Upper lobe of left lung (tissue), 6 donors: ENCODE measurements at regions not wholly inside any gene's neighbourhood (a gene's known extent, or its start where the extent isn't known, plus 50 kb on each side); places are given as distances from the start of the nearest gene placed in this dataset.

ENCODE experiments used
- ATAC-seq, 2 donors: fragments of 200-7000 bp; cut with Tn5 transposase; one replicate each; pipeline ENCODE4 v1.9.1; 2022; ENCODE audit warnings: mild to moderate bottlenecking in 2 of 2, moderate library complexity in 2 of 2; ENCODE audit not compliant: low FRiP score in 2 of 2
- DNase-seq, 2 donors: peaks; one replicate each; pipeline ENCODE4 v3.0.0-alpha.2; 2019 to 2020
- H3K27ac ChIP-seq, 4 donors: fragments of 200-600 bp; sonication (generic); one replicate each; pipeline ENCODE4 v1.5.1; 2016 to 2019
- H3K27me3 ChIP-seq, 4 donors: fragments of 200-600 bp; sonication (generic); one replicate each; pipeline ENCODE4 v1.5.1; 2017 to 2019
- H3K36me3 ChIP-seq, 4 donors: fragments of 200-600 bp; sonication (generic); one replicate each; pipeline ENCODE4 v1.5.1; 2016 to 2019
- H3K4me1 ChIP-seq, 4 donors: fragments of 200-600 bp; sonication (generic); one replicate each; pipeline ENCODE4 v1.5.1; 2018 to 2019
- H3K4me3 ChIP-seq, 4 donors: fragments of 200-600 bp; sonication (generic); one replicate each; pipeline ENCODE4 v1.5.1; 2017 to 2019; ENCODE audit warnings: mild to moderate bottlenecking in 2 of 4, moderate library complexity in 1 of 4
- H3K9me3 ChIP-seq, 4 donors: fragments of 200-600 bp; sonication (generic); one replicate each; pipeline ENCODE4 v1.5.1; 2018 to 2019
- EP300 ChIP-seq, 4 donors: sonication (generic); formaldehyde crosslinking; IDR thresholded peaks; one replicate each; pipeline ENCODE4 v1.5.1; 2017; ENCODE audit warnings: antibody characterized with exemption in 4 of 4, control low read depth in 2 of 4
- POLR2A ChIP-seq, 4 donors: fragments of 450-650 bp; IDR thresholded peaks; one replicate each; pipeline ENCODE4 v1.5.1; 2016 to 2017; ENCODE audit warnings: antibody characterized with exemption in 4 of 4, mild to moderate bottlenecking in 2 of 4
- POLR2AphosphoS5 ChIP-seq, 2 donors: sonication (generic); formaldehyde crosslinking; IDR thresholded peaks; one replicate each; pipeline ENCODE4 v1.5.1; 2017; ENCODE audit warnings: antibody characterized with exemption in 2 of 2
- WGBS, 2 donors: methylation state at CpG; one replicate each; pipeline ENCODE4 v1.1.5; 2017 to 2018; 5-methylcytosine and 5-hydroxymethylcytosine counted together
- TF ChIP-seq, protein P1 (sequence below), 6 experiments: fragments of 450-650 bp in 4 of 6; fragments of 200-600 bp in 2 of 6; sonication (generic) in 2 of 6; IDR thresholded peaks; one replicate each; pipeline ENCODE4 v1.5.1; 2016 to 2019; ENCODE audit warnings: antibody characterized with exemption in 6 of 6
- donor health status: DM: no; HTN: no; CAD: no; lungs with moderate emphysema.
- donor health status: DM: no; HTN: yes; CAD: no; lungs with severe emphysema.

- Histone ChIP-seq H3K4me3 (no peak overlapping the region), H3K36me3 (no peaks in the 10 kb centered on the region), H3K4me1 (no peaks in the 10 kb centered on the region), H3K27ac (no peak overlapping the region), H3K27me3 (no peaks in the 10 kb centered on the region), H3K9me3 (no peaks in the 10 kb centered on the region)
- TF ChIP-seq POLR2AphosphoS5 (IDR thresholded peaks at IDR 0.05) (no peak), POLR2A (IDR thresholded peaks at IDR 0.05) (no peak), EP300 (IDR thresholded peaks at IDR 0.05) (no peak)
- TF ChIP-seq, protein P1, sequence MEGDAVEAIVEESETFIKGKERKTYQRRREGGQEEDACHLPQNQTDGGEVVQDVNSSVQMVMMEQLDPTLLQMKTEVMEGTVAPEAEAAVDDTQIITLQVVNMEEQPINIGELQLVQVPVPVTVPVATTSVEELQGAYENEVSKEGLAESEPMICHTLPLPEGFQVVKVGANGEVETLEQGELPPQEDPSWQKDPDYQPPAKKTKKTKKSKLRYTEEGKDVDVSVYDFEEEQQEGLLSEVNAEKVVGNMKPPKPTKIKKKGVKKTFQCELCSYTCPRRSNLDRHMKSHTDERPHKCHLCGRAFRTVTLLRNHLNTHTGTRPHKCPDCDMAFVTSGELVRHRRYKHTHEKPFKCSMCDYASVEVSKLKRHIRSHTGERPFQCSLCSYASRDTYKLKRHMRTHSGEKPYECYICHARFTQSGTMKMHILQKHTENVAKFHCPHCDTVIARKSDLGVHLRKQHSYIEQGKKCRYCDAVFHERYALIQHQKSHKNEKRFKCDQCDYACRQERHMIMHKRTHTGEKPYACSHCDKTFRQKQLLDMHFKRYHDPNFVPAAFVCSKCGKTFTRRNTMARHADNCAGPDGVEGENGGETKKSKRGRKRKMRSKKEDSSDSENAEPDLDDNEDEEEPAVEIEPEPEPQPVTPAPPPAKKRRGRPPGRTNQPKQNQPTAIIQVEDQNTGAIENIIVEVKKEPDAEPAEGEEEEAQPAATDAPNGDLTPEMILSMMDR (IDR thresholded peaks at IDR 0.05): no peak
- WGBS, 2 donors: 62 to 63% methylated on average over 4 of the region's 4 CpGs
- DNase-seq: no peak
- no peak for ATAC-seq
Measured at GRCh38 chr1:208653426-208653825, 409.2 kb upstream of the PLXNA2 start.

DNA sequence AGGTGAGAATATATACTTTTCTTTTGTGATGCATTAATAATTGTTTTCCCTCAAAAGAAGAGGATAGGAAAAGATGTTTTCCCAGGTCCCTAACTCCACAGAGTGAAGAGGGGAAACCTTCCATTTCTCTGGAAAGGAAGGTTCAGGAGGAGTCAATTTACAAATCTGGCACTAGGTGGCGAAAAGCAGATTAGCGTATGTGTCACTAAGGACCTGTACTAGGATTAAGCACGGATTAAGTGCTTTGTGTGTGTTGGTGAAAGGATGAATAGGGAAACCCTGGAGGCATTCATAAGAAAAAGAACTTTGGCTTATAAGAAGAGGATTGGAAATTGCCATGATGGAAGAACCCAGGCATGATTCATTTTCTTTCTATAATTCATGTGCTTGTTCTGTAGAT lies 410.1 kb upstream of the PLXNA2 start:
- TF ChIP-seq, protein P1 (IDR thresholded peaks at IDR 0.05): peak in 3 of 6 experiments; percentile 17 to 33 (median 27)
- TF ChIP-seq EP300 (IDR thresholded peaks at IDR 0.05): no peak
- H3K27ac ChIP-seq: no peak overlapping the region
- no peak overlapping the region for H3K4me3 ChIP-seq
- 48 to 65% methylated on average over 3 of the region's 3 CpGs for WGBS, 2 donors
- no peaks in the 10 kb centered on the region for H3K9me3 ChIP-seq
- DNase-seq (no peak), ATAC-seq (no peak)
- no peaks in the 10 kb centered on the region for H3K4me1 ChIP-seq
- H3K36me3 ChIP-seq: no peaks in the 10 kb centered on the region
- H3K27me3 ChIP-seq: no peaks in the 10 kb centered on the region

DNA sequence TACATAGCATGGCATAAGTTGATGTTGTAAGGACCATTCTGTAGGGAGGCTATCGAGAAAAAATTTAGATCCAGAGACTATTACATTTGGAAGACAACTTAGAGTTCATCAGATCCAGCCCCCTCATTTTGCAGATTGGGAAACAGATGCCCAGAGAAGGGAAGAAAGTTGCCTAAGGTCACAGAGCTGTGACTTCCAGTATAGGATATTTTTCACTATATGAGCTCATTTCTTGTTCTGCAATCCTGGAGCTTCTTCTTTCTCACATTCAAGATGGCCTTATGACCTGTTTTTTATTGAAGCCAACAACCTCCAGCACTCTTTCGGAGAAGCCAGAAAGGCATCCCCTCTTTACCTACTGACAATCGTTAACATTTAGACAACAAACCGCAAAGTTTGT lies 421.8 kb upstream of the PLXNA2 start:
- no peaks in the 10 kb centered on the region for H3K36me3 ChIP-seq
- TF ChIP-seq POLR2A (IDR thresholded peaks at IDR 0.05) (no peak), POLR2AphosphoS5 (IDR thresholded peaks at IDR 0.05) (no peak), EP300 (IDR thresholded peaks at IDR 0.05) (no peak)
- no peak for ATAC-seq
- no peaks in the 10 kb centered on the region for H3K27me3 ChIP-seq
- 83 to 90% methylated on average over 4 of the region's 4 CpGs for WGBS, 2 donors
- no peak overlapping the region for H3K27ac ChIP-seq
- no peaks in the 10 kb centered on the region for H3K4me1 ChIP-seq
- DNase-seq: no peak
- no peaks in the 10 kb centered on the region for H3K9me3 ChIP-seq
- no peak overlapping the region for H3K4me3 ChIP-seq

GRCh38 chr1:208668991-208669390 lies 424.8 kb upstream of the PLXNA2 start:
- TF ChIP-seq, protein P1 (IDR thresholded peaks at IDR 0.05): no peak
- 43 to 54% methylated on average over 1 of the region's 1 CpG for WGBS, 2 donors
- no peaks in the 10 kb centered on the region for H3K36me3 ChIP-seq
- H3K4me1 ChIP-seq: no peaks in the 10 kb centered on the region
- H3K27me3 ChIP-seq: no peaks in the 10 kb centered on the region
- ATAC-seq: no peak
- DNase-seq: no peak
- H3K4me3 ChIP-seq: no peak overlapping the region
- no peak overlapping the region for H3K27ac ChIP-seq
- H3K9me3 ChIP-seq: no peaks in the 10 kb centered on the region

DNA sequence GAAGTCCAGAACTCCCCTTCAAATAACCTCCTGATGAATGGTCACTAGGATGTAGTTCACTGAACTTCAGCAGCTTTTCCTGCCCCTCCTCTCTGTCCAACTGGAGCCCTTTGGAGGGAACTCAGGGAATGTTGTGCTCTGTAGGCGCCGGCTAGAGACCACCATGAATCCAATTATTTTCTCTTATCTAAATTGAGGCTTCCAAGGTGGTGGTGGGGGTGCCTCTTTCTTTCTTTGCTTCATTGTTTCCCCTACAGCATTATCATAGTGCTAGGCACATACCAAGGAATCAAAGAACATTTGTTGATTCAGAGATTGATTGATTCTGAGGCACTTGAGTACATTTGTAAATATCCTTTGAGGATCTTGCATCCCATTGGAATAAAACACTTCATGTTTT lies 426.6 kb upstream of the PLXNA2 start:
- Histone ChIP-seq H3K36me3 (no peaks in the 10 kb centered on the region), H3K4me3 (no peak overlapping the region), H3K27me3 (no peaks in the 10 kb centered on the region), H3K4me1 (no peaks in the 10 kb centered on the region), H3K9me3 (no peaks in the 10 kb centered on the region), H3K27ac (no peak overlapping the region)
- no peak for DNase-seq
- 72 to 89% methylated on average over 2 of the region's 2 CpGs for WGBS, 2 donors
- ATAC-seq: no peak
- no peak for TF ChIP-seq EP300 (IDR thresholded peaks at IDR 0.05)

DNA sequence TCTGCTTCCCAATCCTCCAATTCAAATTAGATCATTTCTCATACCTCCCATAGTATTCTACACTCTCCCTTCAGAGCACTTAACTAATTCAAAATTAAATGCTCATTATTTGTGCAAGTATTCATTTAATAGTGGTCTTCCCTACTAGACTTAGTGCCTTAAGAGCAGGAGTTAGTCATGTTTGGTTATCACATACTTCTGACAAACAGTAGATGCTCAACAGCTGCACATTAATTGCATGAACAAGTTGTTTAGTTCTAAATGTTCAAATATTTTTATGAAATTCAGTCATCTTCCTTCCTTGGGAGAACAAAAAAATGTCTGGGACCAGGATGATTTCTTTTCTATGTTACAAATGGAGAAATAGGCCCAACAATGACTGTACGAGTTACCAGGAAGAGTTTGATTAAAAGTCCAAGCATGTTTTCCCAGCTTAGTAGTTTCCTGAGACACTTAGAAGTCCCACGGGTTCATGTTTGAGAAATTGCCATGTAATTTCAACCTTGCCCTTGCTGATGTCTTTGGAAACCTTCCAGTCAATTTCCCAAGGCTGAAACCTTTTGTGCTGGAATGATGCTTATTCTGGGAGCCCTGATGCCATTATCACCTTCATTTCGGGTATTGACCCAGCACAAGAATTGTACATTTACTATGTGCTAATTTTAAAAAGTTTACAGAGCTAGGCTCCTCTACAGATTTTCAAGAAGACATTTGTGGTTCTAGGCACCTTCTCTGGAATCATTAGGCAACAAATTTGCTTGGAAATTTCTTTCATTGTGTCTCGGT lies 437.9 kb upstream of the PLXNA2 start:
- no peak overlapping the region for H3K4me3 ChIP-seq
- DNase-seq: no peak
- no peak for ATAC-seq
- H3K9me3 ChIP-seq: no peaks in the 10 kb centered on the region
- H3K27me3 ChIP-seq: no peaks in the 10 kb centered on the region
- H3K36me3 ChIP-seq: no peaks in the 10 kb centered on the region
- peak overlapping the region in 1 of 4 donors; percentile 8 for H3K27ac ChIP-seq
- 37 to 49% methylated on average over 4 of the region's 4 CpGs for WGBS, 2 donors
- TF ChIP-seq POLR2AphosphoS5 (IDR thresholded peaks at IDR 0.05) (no peak), POLR2A (IDR thresholded peaks at IDR 0.05) (no peak), EP300 (IDR thresholded peaks at IDR 0.05) (no peak)
- TF ChIP-seq, protein P1 (IDR thresholded peaks at IDR 0.05): no peak
- H3K4me1 ChIP-seq: no peaks in the 10 kb centered on the region
